ENCODE measurements at regions not wholly inside any gene's neighbourhood (a gene's known extent, or its start where the extent isn't known, plus 50 kb on each side); places are given as distances from the start of the nearest gene placed in this dataset.

DNA sequence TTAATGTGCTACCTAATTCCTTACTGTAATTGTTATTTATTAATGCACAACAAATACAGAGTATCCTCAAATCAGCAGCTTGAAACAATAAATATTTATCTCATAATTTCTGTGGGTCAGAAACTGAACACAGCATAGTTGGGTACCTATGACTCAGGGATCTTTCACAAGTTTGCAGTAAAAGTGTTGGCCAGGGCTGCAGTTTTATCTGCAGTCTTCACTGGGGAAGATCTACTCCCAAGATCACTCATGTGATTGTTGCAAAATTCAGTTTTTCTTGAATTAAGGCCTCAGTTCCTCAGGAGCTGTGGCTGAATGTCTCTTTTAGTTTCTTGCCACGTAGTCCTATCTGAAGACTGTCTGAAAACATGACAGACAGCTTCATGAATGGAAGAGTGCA, 237.8 kb downstream of the ZWINT start:
- DNase-seq (ENCODE audit: extremely low spot score): no peak
- no peak for TF ChIP-seq POLR2AphosphoS5 (IDR thresholded peaks at IDR 0.05)
- TF ChIP-seq, protein P1, sequence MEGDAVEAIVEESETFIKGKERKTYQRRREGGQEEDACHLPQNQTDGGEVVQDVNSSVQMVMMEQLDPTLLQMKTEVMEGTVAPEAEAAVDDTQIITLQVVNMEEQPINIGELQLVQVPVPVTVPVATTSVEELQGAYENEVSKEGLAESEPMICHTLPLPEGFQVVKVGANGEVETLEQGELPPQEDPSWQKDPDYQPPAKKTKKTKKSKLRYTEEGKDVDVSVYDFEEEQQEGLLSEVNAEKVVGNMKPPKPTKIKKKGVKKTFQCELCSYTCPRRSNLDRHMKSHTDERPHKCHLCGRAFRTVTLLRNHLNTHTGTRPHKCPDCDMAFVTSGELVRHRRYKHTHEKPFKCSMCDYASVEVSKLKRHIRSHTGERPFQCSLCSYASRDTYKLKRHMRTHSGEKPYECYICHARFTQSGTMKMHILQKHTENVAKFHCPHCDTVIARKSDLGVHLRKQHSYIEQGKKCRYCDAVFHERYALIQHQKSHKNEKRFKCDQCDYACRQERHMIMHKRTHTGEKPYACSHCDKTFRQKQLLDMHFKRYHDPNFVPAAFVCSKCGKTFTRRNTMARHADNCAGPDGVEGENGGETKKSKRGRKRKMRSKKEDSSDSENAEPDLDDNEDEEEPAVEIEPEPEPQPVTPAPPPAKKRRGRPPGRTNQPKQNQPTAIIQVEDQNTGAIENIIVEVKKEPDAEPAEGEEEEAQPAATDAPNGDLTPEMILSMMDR (IDR thresholded peaks at IDR 0.05): no peak
- no peak for TF ChIP-seq POLR2A (IDR thresholded peaks at IDR 0.05; ENCODE audit: low read depth)
- TF ChIP-seq EP300 (IDR thresholded peaks at IDR 0.05): no peak
- H3K9me3 ChIP-seq: no peaks in the 10 kb centered on the region
- intact Hi-C loops (cut with DNase I): no loop called here
- H3K27ac ChIP-seq (replicated peaks in 1 of 4): no peak overlapping the region
- no peak overlapping the region for H3K4me3 ChIP-seq
- H3K36me3 ChIP-seq: no peaks in the 10 kb centered on the region
- WGBS: 62% methylated on average over 1 of the region's 1 CpG
- H3K27me3 ChIP-seq: no peaks in the 10 kb centered on the region
- H3K4me1 ChIP-seq: no peaks in the 10 kb centered on the region

- TF ChIP-seq POLR2A (IDR thresholded peaks at IDR 0.05; ENCODE audit: low read depth): no peak
- TF ChIP-seq EP300 (IDR thresholded peaks at IDR 0.05): no peak
- TF ChIP-seq POLR2AphosphoS5 (IDR thresholded peaks at IDR 0.05): no peak
- TF ChIP-seq, protein P1 (IDR thresholded peaks at IDR 0.05): no peak
- intact Hi-C loops (cut with DNase I): no loop called here
- DNase-seq (ENCODE audit: extremely low spot score): no peak
- H3K27ac ChIP-seq (replicated peaks in 1 of 4): no peak overlapping the region
- H3K9me3 ChIP-seq: no peaks in the 10 kb centered on the region
- no peaks in the 10 kb centered on the region for H3K4me1 ChIP-seq
- H3K36me3 ChIP-seq: no peaks in the 10 kb centered on the region
- no peak overlapping the region for H3K4me3 ChIP-seq
- WGBS: 42% methylated on average over 1 of the region's 1 CpG
- no peaks in the 10 kb centered on the region for H3K27me3 ChIP-seq
Measured at GRCh38 chr10:56116684-56117083, 244.4 kb downstream of the ZWINT start.

DNA sequence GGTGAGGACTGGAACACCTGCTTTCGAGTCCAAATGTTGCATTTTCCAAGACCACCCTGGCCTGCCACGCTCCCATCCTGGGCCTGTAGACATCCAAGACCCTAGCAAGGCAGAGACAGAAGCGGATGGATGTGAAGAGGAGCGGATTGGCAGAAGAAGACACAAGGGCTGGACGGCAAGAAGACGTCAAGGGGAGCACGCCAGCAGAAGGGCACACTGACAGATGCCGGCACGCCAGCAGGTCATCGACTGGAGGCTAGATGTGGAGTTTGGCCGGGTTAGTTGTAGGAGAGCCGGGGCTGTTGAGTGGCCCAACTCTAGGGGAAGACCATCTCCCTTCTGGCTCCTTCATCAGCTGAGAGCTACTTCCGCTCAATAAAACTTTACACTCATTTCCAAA, 251.6 kb downstream of the ZWINT start:
- H3K4me1 ChIP-seq: no peaks in the 10 kb centered on the region
- intact Hi-C loops (cut with DNase I): no loop called here
- H3K36me3 ChIP-seq: no peaks in the 10 kb centered on the region
- DNase-seq (ENCODE audit: extremely low spot score): no peak
- H3K9me3 ChIP-seq: peaks cover 0 to 4% (median 2%) of the 10 kb centered on the region in 4 donors
- H3K27ac ChIP-seq (replicated peaks in 1 of 4): no peak overlapping the region
- H3K27me3 ChIP-seq: peaks cover 0 to 4% (median 0%) of the 10 kb centered on the region in 4 donors
- WGBS: 92% methylated on average over 13 of the region's 13 CpGs
- TF ChIP-seq, protein P1 (IDR thresholded peaks at IDR 0.05): no peak
- TF ChIP-seq POLR2AphosphoS5 (IDR thresholded peaks at IDR 0.05) (no peak), EP300 (IDR thresholded peaks at IDR 0.05) (no peak), POLR2A (IDR thresholded peaks at IDR 0.05; ENCODE audit: low read depth) (no peak)
- H3K4me3 ChIP-seq: no peak overlapping the region

- Histone ChIP-seq H3K27ac (replicated peaks in 1 of 4) (no peak overlapping the region), H3K9me3 (peaks cover 0 to 4% (median 2%) of the 10 kb centered on the region in 4 donors), H3K27me3 (peaks cover 0 to 4% (median 0%) of the 10 kb centered on the region in 4 donors), H3K36me3 (no peaks in the 10 kb centered on the region), H3K4me3 (no peak overlapping the region), H3K4me1 (no peaks in the 10 kb centered on the region)
- WGBS: 53% methylated on average over 4 of the region's 4 CpGs
- no peak for DNase-seq (ENCODE audit: extremely low spot score)
- TF ChIP-seq EP300 (IDR thresholded peaks at IDR 0.05) (no peak), POLR2AphosphoS5 (IDR thresholded peaks at IDR 0.05) (no peak), POLR2A (IDR thresholded peaks at IDR 0.05; ENCODE audit: low read depth) (no peak)
- TF ChIP-seq, protein P1 (IDR thresholded peaks at IDR 0.05): no peak
- intact Hi-C loops (cut with DNase I): no loop called here
Measured at GRCh38 chr10:56104923-56105322, 256.1 kb downstream of the ZWINT start.

DNA sequence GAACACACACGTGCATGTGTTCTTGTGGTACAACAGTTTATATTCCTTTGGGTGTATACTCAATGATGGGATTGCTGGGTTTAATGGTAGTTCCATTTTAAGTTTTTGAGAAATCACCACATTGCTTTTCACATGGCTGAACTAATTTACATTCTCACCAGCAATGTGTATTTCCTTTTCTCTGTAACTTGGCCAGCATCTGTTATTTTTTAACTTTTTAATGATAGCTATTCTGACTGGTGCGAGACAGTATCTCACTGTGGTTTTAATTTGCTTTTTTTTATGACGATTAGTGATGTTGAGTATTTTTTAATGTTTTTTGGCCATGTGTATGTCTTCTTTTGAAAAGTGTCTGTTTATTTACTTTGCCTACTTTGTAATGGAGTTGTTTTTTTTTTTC, 256.6 kb downstream of the ZWINT start:
- WGBS: 75% methylated on average over 3 of the region's 3 CpGs
- Histone ChIP-seq H3K4me3 (no peak overlapping the region), H3K4me1 (no peaks in the 10 kb centered on the region), H3K36me3 (no peaks in the 10 kb centered on the region), H3K27ac (replicated peaks in 1 of 4) (no peak overlapping the region), H3K9me3 (peaks cover 0 to 3% (median 1%) of the 10 kb centered on the region in 4 donors), H3K27me3 (peaks cover 0 to 3% (median 0%) of the 10 kb centered on the region in 4 donors)
- TF ChIP-seq POLR2AphosphoS5 (IDR thresholded peaks at IDR 0.05) (no peak), POLR2A (IDR thresholded peaks at IDR 0.05; ENCODE audit: low read depth) (no peak), EP300 (IDR thresholded peaks at IDR 0.05) (no peak)
- TF ChIP-seq, protein P1 (IDR thresholded peaks at IDR 0.05): no peak
- no peak for DNase-seq (ENCODE audit: extremely low spot score)
- intact Hi-C loops (cut with DNase I): no loop called here
